ENCODE measurements at regions not wholly inside any gene's neighbourhood (a gene's known extent, or its start where the extent isn't known, plus 50 kb on each side); places are given as distances from the start of the nearest gene placed in this dataset.
"Not testable (repeated sequence)": the region's sequence is repeated elsewhere in the genome, so short reads cannot be mapped to it uniquely, and the experiment has no call there.

GRCh38 chr9:110126986-110127864 lies 80.7 kb downstream of the C9orf152 start:
- no peak for DNase-seq

- DNase-seq, result no peak
Observed at GRCh38 chr9:110128664-110129329, 79.2 kb downstream of the C9orf152 start.

DNA sequence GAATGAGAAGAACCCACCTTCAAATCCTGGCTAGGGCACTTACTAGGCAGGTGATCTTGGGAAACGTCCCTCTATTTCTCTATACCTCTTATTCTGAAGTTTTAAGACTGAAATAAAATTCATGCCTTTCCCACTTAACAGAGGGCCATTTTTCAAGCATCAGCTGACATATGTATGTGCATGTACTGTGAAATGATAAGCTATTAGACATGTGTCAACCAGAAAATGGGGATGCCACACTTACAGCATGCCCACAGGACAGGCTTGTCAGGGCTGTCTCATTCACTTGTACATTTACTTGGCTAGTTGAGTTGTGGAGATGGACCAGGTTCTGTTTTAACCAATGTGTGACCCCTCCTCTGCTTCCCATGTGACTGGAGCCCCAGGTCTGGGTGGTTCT lies 78.5 kb downstream of the C9orf152 start:
- DNase-seq, result no peak

GRCh38 chr9:110130211-110130610 lies 77.7 kb downstream of the C9orf152 start:
- no peak for DNase-seq

GRCh38 chr9:110130791-110131416 lies 77.1 kb downstream of the C9orf152 start:
- no peak for DNase-seq

DNA sequence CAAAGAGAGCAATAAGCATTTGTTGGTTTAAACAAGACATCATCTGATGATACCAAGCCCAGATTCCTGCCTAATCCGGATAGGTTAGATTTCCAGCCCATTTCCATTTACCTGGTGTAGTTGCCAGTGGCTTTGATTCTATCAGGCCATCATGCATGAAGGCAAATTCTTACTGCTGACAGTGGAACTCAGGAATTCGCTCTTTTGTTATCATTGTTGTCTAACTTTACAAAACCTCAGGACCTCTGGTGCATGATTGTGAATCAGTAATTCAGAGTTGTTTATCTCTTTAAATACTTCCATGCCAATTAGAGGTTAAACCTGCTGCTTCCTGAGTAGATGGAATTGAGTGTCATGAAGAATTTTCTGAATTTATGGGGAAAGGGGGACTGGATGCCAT lies 76.5 kb downstream of the C9orf152 start:
- DNase-seq, result no peak

DNA sequence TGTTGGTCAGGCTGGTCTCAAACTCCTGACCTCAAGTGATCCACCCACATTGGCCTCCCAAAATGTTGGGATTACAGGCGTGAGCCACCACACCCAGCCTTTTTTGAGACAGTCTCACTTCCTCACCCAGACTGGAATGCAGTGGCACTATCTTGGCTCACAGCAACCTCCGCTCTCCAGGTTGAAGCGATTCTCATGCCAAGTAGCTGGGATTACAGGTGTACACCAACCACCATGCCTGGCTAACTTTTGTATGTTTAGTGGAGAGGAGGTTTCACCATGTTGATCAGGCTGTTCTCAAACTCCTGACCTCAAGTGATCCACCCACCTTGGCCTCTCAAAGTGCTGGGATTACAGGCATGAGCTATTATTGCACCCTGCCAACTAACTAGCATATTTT lies 75.4 kb downstream of the C9orf152 start:
- not testable (repeated sequence) for DNase-seq

DNA sequence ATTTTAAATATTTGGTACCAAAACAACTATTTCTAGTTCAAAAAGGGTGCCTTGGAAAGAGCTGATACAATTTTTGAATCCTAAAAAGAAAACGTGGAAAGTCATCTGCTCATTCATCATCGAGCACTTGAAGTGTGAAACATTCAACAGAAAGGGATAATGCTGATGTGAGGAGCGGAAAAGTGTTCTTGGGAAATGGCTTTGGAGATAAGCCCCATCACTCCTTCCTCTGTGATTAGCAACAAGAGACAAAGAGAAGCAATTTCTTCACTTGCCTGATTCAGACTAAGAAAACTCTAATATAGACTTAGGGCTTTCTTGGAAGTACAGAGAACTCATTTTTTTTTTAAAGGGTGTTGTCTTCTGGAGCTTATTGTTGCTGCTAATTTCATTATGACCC lies 74.9 kb downstream of the C9orf152 start:
- DNase-seq, result no peak

DNA sequence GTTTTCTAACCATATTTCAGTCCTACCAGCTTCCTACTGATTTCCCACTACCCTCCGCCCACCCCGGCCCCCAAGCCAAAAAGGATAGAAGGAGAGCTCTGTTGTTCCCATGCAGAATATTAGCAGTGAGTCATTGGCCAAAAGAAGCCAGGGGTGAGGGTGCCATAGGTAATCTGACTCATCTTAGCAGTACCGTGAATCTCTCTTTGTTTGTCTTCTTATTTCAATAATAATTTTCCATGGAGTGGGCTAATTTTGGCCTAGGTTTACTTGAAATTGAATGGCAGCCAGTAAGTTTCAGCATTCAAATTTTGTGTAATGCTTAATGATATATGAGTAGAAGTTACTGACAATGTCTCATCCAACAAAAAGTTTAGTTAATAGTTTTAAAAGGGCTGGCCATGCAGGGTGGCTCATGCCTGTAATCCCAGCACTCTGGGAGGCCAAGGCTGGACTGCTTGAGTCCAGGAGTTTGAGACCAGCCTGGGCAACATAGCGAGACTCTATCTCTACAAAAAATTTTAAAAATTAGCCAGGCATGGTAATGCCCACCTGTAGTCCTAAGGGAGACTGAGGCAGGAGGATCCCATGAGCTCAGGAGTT lies 74.2 kb downstream of the C9orf152 start:
- no peak for DNase-seq

DNA sequence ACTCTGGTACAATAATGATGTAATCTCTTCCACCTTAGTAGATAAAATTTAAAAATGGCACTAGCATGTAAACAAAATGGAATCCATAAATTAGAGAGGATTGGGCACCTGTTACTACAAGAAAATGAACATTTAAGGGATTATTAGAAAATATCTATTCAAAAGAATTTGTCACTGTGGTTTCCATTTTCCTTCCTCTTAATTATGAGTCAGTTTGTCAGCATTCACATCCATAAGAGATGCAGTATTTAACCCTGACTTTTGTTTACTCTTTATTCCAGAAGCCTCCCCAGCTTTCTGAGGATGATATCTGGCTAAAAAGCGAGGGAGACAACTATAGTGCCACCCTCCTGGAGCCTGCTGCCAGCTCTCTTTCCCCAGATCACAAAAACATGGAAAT lies 72.1 kb downstream of the C9orf152 start:
- DNase-seq, result no peak

- DNase-seq, result no peak
Observed at GRCh38 chr9:110136802-110137201, 71.2 kb downstream of the C9orf152 start.

- no peak for DNase-seq
Observed at GRCh38 chr9:110140276-110140675, 67.7 kb downstream of the C9orf152 start.

DNA sequence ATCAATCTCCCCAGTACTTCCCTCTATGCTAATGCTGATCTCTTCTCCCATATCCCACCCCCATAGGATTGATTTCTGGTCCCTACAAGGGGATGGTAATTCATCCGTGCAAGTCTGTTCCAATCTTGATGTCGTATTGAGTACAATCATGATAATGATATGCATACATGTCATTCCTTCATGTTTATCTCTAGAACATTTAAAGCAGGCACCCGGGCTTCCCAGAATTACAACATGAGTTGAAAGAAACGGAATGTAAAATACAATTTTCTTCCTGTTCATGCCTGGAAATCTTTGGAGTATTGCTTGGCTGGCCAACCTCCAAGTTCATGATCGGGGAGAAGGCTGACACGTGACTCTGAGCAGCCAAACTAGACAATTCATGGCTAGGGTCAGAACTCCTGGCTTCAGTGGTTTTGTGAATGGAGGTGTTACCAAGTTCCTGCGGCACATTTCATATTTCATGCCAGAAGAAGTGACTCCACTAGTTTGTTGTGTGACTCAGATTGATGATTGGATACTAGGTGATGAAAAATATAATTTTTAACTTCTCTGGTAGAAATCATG lies 66.6 kb downstream of the C9orf152 start:
- DNase-seq, result no peak

DNA sequence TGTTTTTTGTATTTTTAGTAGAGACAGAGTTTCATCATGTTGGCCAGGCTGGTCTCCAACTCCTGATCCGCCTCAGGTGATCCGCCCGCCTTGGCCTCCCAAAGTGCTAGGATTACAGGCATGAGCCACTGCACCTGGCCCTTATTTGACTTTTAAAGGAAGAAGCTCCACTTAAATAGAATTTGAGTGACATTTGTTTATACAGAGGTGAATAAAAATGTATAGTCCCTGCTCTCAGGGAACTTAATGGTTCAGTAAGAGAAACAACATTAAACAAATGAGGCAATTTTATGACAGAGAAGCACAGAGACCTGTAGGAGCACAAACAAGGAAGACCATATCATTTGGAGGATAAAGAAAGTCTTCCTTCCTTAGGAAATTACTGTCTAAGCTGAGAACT lies 65.7 kb downstream of the C9orf152 start:
- no peak for DNase-seq

- DNase-seq, result no peak
Observed at GRCh38 chr9:110142868-110143481, 65.0 kb downstream of the C9orf152 start.

GRCh38 chr9:110143485-110143884 lies 64.5 kb downstream of the C9orf152 start:
- no peak for DNase-seq

DNA sequence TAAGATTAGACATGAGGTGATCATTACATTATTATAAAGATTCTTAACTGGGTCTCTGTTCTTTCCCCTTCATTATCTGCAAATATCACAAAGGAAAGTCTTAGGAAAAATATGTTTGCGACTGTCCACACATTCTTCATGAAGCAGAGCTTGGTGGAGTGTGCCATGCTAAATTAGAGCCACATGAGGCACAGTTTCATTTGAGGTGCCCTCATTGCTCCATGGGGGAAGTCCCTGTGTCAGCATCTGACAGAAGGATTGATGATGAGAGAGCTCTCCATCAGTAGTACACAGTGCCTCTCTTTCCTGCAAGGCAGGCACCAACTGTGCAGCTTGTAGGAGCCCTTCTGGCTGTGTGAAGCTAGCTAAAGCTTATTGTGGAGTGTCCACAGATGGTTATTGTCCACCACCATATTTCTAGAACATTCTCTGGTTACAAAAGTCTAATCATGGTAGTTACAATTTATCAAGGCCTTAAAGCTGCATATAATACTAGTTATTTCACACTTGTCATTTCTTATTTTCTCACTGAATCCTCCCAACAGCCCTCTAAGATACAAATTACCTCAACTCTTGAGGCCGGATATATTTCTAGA lies 63.9 kb downstream of the C9orf152 start:
- DNase-seq, result no peak

DNA sequence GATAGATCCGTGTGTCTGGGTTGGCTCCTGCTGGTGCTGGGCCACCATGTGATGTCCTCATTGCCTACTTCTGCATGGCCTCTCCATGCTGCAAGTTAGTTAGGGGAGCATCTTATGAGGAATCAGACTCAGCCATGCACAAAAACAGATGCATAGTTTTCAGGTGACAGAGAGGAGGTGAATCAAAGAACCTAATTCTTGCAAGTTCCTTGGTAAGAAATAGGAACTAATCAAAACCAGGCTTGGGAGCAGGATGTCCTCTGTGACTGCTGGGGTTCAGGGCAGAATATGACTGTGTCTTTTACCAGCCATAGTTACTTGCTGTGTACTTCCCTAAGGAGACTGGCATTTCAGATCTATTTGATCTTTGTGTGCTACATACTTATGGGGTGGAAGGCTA lies 61.6 kb downstream of the C9orf152 start:
- DNase-seq, result no peak

DNA sequence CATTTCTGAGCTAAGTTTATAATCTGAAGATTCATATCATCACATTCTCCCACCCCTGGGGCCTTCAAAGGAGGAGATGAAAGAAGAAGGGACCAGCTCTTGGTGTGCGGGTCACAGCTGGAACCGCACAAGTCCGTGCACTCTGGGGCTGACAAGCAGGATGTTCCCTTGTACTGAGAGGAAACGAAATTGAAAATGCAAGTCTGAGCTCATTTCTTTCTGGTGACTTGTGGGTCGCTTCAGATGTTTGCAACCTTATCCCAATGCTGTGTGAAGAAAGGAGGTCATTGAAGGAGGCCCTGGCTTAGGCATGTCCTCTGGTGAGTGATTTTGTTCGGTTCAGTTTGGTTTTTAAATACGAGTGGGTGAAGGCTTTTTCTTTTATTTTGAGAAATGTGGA lies 59.6 kb downstream of the C9orf152 start:
- DNase-seq, result no peak

DNA sequence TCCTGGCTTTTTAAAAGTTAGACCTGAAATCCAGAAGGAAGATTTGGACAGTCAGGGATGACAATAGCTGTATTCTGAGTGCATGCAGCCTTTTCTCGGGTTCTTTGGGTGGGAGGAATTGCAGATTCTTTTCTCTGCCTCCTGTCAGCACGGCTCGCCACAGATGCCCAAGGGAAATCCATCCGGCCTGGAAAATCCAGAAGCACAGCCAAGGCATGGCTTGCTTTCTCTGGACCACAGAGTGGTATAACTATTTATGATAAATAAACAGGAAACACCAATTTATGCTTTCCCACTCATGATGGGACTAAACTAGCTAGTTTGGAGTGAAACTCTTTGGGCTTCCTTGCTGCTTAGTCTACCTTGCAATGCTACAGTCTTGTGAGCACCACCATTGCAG lies 59.1 kb downstream of the C9orf152 start:
- no peak for DNase-seq
